GM18873 (cell line): ENCODE measurements at regions not wholly inside any gene's neighbourhood (a gene's known extent, or its start where the extent isn't known, plus 50 kb on each side); places are given as distances from the start of the nearest gene placed in this dataset.

Source experiments
- ATAC-seq: cut with Tn5 transposase; IDR thresholded peaks from one replicate; pipeline ENCODE4 v1.9.1; 2021; ENCODE audit warnings: mild to moderate bottlenecking, moderate library complexity, moderate number of reproducible peaks; ENCODE audit not compliant: unreplicated experiment, low FRiP score

DNA sequence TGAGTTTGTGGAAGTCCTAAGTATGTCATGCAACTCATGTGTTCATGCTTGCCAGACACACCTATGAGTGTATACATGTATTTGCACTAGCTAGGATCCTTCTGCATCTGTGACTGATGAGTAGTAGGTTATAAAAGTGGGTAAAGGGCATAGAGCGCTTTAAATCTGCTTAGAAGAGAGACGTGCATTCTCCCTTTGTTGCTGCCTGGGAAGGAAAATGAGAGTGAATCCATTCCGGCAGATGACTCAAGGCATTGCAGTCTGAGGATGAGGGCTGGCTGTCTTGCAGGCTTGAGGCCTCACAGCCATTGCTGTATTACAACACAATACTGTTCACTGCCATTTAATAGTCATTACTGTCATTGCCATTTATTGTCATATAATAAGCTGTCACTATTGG, 120.8 kb upstream of the UMPS start:
- no peak for ATAC-seq

DNA sequence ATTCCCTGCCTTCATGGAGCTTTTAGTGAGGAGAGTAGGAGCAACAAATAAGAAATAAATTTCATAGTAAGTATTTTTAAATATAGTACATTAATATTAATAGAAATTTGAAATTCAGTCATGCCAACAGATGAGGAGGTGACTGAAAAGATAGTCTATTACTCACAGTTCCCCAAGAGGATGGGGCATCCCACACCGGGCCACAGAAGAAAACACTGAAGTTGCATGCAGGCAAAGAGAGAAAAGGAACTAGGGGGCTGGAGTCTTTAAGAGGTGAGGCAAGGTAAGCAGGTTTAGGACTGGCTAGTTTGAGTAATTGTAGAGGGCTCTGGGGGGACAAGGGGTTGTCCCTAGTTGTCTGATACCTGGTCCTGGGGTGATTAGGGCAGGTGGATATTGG, 120.1 kb upstream of the UMPS start:
- no peak for ATAC-seq

DNA sequence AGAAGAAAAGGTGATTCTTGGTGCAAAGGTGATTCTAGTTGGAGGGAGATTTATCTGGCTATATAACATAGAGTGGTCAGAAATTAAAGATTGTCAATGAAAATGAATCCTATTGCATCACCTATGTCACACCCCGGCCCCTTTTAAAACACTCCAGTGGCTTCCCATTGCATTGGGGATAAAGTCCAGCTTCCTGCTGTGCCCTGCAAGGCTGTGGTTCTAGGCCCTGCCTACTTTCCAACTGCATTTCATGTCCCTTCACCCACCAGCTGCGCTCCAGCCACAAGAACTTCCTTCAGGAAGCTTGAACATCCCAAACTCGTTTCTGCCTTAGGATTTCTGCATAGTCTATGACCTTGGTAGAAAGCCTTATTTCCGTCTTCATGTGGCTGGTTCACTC, 118.7 kb upstream of the UMPS start:
- no peak for ATAC-seq

DNA sequence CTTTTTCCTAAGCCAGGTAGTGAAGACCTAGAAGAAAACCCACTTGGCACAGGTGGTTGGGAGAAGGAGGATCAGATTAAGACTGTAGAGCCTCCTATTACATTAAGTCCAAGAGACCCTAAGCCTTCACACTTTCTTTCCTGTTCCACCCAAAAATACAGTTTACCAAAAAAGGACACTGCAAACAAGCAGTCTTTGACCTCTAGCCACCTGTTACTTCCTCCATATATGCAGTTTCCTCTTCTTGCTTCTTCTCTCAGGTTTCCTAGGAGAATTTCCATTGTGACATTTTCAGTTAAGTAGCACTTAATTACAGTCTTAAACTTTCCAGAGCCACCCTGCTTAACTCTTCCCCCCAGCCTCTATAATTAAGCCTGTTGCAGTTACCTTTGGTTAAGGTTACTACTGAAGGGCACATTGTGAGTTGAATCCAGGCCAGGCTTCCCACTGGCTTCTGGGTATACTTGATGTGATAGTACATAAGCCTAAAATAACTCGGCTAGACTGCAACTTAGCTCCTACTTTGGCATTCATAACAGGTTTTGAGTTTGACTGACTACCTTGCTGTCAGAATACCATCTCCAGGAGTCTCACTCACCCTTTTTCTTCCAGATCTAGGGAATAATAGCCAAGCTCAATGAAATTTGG, 114.2 kb upstream of the UMPS start:
- no peak for ATAC-seq

DNA sequence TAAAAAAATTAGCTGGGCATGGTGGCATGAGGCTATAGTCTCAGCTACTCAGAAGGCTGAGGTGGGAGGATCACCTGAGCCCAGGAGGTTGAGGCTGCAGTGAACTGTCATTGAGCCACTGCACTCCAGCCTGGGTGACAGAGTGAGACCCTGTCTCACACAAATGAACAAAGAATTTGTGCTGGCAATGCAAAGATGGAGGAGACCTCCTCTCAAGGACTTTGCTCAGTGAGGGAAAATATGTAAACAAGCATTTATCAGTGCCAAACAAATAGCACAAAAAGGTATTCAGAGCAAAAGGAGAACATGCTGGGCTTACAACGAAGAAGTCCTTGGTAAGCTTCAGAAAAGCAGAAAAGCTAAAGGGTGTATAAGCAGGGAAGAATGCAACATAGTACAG, 113.1 kb upstream of the UMPS start:
- no peak for ATAC-seq

DNA sequence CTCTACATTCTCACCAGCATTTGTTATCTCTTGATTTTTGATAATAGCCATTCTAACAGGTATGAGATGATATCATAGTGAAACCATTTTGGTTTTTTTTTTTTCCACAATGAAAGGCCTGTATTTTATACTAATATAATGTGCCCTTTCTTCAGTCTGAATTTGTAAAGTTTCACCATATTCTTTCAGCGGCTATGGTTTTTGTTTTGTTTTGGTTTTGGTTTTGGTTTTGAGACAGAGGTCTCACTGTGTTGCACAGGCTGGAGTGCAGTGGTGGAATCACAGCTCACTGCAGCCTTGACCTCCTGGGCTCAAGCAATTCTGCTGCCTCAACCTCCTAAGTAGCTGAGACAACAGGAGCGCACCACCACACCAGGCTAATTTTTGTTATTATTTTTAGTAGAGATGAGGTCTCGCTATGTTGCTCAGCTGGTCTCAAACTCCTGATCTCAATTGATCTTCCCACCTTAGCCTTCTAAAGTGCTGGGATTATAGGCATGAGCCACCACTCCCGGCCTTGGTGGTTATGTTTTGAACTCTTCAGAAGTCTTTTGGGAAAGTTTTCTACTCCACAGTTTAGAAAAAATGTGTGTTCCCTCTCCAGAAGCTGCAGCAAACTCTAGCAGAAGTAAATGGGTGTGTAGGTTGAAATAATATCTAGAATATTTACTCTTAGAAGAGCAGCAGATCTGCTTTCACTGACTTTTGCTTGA, 110.2 kb upstream of the UMPS start:
- no peak for ATAC-seq

DNA sequence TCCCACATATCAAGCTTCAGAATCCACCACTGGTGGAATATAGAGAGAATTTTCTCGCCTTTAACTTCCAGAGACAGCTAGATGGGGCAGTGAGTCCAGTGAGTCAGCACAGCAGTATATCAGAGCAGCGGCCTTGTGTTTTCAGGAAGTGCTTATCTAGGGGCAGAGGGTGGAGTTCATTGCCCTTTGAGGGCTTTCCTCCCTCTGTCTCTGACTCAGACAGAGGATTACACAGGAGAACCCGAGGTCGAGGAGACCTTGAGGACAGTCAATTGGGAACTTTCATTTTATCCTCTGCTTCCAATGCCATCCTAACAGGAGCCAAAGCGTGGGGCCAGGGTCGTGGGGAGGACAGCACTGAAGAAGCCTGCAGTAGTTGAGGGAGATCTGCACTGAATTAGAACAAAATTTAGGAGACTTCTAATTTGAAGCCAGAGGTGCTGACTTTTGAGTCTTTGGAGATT, 109.6 kb upstream of the UMPS start:
- ATAC-seq = no peak

DNA sequence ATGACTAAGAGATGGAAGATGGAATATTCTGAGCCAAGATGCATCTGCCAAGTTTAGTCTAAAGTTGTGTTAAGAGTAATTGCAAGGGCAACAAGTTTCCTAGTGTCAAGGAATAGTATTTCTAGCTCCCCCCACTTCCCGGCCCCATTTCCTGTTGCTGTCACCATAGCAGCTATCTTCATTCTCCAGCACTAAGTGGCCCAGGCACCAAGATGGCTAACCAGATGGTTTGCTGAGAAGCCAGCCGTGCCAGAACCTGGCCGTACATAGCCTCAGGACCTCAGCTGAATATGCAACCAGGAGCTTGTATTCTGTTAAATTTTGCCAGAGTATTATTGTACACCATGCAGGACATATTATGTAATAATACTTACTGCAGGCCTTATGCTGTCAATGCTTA, 108.8 kb upstream of the UMPS start:
- no peak for ATAC-seq

DNA sequence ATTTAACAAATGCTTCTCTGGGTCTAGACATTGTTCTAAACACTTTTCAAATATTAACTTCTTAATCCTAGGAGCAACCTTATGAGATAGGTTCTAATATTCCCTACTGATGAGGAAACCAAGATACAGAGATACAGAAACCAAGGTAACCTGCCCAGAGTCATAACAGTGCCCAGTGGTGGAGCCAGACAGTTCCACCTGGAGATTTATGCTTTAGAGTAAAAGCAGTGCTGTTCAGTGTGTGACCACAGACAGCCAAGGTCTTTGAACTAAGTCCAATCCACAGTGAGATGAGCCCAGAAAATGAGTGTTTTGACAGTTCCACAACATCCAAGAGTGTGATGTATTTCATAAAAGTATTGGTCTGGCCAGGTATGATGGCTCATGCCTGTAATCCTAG, 105.2 kb upstream of the UMPS start:
- no peak for ATAC-seq

DNA sequence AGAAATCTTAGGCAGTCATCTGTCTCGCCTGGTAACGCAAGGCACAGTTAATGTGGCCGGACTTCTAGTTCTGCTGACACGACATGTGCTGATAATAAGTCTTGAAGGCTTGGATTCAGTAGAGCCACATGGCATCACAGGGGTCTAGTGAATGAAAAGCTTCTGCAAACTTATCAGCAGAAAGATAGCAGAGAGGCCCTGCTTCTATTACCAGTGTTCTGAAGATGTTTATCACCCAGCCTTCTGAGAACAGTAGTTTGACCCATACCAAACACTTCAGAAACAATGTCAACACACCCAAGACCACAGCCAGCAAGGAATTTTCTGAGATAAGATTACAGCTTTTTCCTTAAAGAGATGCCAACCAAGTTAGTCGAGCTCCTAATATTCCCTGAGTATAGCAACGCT, 102.7 kb upstream of the UMPS start:
- no peak for ATAC-seq

DNA sequence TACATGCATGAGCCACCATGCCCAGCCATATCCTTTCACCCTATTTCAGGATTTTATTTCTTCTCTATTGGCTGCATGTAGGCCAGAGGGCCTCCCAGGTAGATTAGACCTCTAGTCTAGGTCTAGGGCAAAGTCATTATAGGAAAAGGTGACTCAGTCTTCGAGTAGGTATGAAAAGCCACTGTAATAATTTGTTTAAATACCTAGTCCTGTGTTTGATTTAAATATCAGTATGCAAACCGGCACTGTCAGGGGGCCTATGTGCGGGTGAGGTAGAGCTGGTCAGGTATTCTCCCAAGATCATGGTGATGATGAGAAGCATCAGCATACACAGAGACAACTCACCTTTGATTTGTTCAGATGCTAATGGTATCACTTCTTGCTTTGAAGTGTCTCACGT, 101.4 kb upstream of the UMPS start:
- ATAC-seq = no peak

DNA sequence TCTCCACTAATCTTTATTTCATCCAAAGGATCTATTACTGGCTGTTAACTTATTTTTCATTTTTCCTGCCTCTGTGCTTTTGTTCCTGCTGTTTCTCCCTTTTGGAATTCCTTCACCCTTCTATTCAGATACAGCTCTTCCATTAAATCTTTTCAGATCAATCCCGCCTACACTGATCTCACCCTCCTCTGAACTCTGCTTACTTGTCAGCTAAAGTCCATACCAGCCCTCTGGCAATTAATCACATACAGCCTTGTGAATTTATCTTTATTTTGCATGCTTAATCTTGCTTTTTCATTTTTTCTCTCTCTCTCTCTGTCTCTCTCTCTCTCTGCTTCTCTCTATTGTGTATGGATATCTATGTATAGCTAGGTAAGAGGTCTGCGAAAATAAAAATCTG, 100.8 kb upstream of the UMPS start:
- no peak for ATAC-seq

DNA sequence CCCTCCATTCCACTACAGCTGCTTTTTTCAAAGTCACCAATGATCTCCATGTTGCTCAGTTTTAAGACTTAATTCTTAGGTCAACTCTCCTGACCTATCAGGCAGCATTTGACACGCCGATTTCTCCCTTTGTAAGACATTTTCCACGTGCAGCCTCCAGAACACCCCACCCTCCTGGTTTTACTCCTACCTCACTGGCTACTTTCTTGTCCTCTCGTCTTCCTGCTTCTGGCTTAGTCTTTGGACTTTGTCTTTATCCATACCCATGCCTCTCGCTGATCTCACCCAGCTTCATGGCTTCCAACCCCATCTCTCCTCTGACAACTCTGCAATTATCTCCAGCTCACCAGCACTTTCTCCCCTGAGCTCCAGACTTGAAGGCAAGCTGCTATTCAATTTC, 99.3 kb upstream of the UMPS start:
- ATAC-seq = no peak

DNA sequence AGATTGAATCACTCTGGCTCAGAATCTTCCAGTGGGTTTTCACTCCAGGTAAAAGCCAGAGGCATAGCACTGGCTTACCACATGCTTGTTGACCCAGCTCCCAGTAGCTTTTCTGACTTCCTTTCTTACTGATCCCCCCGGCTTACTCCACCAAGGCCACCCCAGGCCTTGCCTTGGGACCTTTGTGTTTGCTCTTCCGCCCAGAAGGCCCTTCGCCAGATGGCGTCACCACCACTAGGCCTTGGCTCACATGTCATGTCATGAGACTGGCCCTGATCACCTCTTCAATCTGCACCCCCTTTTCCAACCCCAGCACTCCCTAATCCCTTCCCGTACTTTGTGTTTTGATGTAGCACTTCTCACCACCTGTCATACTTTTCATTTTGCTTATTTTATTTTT, 98.5 kb upstream of the UMPS start:
- ATAC-seq = no peak

DNA sequence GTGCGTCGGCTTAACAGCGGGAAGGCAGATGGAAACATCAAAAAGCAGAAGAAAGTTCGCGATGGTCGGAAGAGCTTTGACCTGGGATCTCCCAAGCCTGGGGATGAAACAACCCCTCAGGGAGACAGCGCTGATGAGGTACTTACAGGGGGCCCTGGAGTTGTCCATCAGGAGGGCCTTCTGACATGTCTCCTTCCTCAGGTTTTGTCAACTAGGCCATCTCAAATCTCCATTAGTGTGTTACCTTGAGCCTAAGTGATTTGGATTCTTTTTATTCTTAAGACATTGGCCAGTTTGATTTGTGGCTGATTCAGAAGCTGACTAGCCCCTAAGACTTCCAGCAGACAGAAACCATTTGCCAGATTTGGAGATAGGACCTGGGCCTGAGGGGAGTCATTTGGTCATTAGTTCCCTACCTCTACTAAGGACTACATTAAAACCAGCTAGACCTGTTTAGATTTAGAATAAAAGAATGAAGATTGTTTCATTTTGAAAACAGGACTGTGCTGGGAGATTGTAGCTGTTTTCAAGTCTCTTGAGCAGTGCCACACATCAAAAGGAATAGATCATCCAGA, 97.6 kb upstream of the UMPS start:
- ATAC-seq = no peak

DNA sequence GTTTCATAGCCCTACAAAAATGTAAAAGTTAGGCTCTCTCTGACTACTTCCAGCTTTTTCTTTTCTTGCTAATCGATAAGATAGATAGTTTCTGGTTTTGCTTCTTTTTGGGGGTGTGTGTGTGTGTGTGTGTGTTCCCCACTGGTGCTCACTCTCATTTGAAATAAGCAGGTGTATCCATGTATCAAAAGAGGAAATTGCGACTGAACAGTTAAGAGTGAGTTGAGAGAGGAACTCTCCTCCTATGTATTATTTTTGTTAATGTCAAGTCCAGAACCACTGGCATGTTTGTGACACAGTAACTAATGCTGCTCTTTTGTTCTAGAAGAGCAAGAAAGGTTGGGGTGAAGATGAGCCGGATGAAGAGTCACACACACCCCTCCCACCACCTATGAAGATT, 96.7 kb upstream of the UMPS start:
- ATAC-seq = no peak

DNA sequence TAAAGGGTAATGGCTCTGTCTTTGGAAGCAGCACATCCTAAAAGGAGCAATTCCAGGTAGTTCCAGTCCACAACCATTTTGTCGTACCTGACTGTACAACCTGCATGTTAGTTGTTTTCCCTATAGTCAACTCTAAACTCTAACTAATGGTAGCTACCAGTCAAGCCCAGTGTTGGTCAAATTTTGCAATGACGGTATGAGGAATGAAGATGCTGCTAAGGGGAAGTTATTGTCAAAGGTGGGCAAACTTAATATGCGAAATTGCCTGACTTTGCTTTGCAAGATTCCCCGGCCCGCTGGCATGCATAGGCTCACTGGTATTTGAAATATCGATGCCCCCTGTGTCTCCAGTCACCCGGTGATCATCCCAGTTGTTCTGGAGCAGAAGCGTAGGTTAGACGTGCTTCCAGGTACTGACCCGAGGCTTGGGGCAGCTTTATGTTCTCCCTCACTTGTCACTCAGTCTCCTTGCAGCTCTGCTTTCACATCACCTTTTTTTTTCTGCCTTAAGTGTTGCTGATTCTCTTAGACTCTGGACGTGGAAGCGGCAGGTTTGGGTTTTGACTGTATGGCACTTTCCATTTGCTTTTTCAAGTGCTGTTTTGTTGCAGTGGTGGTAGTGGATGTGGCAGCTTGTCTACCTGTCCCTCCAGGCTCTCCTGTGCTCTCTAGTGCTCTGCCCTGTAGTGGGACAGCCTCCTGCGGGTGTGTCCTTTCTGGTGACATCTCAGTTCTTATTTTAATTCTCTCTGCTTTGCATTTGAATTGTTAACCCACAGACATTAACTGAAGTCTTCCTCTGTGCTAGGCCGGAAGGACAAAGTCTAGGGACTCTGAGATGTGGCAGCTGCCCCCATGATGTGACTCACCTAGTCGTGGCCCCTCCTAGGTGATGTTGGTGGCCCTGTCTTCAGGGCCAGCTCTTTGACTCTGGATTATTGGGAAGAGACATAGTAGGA, 95.8 kb upstream of the UMPS start:
- no peak for ATAC-seq

DNA sequence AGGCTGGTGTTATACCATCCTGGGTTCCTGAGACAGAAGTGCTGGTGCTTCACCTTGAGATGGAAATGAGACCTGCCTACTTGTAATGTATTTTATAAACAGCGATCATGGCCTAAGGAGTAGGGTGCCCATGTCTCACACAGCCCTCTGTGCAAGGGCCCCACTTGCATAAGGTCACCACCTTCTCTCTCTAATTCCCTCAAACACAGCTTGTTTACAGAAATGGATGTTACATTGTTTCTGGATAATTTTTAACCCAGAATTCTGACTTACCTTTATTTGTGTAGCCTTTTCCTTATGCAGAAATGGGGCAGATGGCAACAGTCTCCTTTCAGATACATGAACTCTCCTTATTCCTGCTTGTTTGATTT, 95.1 kb upstream of the UMPS start:
- no peak for ATAC-seq

DNA sequence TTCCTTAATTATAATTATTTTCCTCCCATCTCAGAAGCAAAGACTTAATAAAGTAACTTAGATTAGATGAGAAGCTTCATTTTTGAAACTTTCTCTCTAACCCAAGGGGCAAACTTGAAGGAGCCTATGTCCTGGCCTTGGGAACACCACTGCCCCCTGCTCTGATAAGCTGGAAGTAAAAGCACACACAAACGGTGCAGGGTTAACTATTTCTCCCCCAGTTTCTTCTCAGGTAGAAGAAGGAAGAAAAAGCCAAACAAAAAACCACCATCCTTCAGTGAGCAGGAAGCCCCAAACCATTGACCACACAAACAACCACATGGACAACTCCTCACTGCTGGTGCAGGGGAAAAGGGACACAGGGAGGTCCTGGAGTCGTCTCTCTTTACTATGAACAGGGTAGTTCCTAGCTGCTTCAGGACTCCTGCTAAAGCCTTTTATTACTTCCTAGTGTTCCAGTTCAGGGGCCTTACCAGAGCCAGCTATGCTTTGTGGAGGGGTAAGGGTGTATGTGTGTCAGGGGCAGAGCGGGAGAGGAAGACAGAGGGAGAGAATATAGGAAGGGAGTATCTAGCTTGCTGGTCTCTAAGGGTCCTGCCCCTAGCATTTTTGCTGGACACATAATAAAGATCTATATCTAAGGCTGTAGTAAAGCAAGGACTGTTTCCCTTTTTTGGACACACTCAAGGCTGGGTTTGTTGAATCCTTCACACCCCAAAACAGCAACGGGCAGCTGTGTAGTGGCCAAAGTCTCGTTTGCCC, 94.0 kb upstream of the UMPS start:
- ATAC-seq = no peak

DNA sequence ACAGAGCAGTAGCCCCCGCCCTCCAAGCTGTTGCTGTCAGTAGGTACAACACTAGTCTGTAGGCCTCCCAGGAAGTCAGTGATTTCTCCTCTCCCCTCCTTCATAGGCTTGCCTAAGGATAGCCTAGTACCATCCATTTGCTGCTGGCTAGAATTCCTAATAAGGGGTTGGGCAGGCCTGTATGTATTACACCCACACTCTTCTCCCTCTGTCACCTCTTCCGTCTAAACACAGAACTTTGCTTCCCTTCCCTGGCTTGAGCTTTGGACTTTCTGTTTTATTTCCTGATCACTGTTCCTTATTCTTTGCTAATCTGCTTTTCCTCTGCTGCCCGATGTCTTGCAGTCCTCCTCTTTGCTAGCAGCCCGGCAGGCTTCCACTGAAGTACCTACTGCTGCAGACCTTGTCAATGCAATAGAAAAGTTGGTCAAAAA, 93.4 kb upstream of the UMPS start:
- ATAC-seq = no peak
